ENCODE measurements at regions not wholly inside any gene's neighbourhood (a gene's known extent, or its start where the extent isn't known, plus 50 kb on each side); places are given as distances from the start of the nearest gene placed in this dataset.
"Not testable (repeated sequence)": the region's sequence is repeated elsewhere in the genome, so short reads cannot be mapped to it uniquely, and the experiment has no call there.

- no peak for FAIRE-seq
Measured at GRCh38 chr9:26142631-26143030, 464.4 kb upstream of the TUSC1 start.

- no peak for FAIRE-seq
Measured at GRCh38 chr9:26142201-26142600, 464.0 kb upstream of the TUSC1 start.

DNA sequence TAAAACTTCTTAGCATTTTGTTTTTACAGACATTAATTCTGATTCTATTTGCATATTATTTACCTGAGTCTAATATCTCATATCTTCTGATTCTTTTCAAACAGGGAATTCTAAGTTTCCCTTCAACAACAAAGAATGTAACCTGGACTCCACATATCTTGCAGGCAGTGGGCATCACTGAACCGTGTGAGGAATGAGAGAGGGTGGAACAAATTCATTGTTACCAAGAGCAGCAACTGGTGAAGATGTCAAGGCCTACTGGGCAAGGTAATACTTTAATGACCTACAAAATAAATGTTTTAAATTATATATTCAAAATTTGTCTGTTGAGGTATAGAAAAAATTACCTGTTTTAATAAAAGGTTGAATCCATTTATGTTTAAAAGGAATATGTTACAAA lies 455.3 kb upstream of the TUSC1 start:
- FAIRE-seq, result no peak

GRCh38 chr9:26132746-26133312 lies 454.6 kb upstream of the TUSC1 start:
- no peak for FAIRE-seq

DNA sequence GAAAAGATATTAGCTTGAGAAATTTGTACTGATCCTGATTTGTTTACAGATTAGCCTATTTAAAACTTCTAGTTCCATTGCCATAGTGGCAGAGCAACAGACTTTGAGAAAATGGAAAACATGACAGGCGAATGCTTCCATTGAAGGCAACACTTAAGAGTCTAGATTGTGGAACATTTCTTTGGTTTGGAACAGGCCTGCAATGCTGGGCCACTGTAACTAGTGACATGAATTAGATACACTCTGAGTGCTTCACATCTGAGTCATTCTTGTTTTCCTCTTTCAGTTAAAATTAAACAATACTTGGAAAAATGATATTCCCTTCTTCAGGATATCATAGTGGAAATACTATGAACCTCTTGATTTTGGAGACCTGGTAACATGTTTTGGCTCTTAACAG lies 453.6 kb upstream of the TUSC1 start:
- FAIRE-seq, result no peak

GRCh38 chr9:26129217-26129616 lies 451.0 kb upstream of the TUSC1 start:
- FAIRE-seq, result no peak

- FAIRE-seq, result no peak
Measured at GRCh38 chr9:26125693-26126092, 447.4 kb upstream of the TUSC1 start.

DNA sequence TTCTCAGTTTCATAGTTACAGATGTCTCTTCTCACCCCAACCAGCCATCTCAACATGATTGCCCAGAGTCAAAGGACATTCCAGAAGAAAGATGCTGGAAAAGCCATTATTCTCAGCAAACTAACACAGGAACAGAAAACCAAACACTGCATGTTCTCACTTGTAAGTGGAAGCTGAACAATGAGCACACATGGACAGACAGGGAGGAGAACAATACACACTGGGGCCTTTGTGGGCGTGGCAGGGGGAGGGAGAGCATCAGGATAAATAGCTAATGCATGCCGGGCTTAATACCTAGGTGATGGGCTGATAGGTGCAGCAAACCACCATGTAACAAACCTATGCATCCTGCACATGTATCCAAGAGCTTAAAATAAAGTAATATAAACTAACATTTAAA lies 437.8 kb upstream of the TUSC1 start:
- FAIRE-seq, result not testable (repeated sequence)

DNA sequence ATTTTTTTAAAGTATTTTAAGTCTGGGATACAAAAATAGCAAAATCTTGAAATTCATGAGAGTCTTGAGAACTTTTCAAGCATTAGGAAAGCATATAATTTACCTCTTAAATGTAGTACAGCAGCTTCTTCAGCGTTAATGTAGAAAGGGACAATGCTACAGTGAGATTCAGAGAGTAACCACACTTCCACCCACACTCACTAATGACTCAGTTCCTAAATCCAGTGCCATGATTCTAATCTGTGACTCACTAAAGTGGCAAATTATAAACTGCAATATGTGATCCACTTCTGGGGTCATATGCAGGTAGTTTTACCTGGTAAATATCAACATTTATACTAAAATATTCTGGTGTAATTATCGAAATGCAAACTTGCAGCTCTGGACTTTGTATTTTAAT lies 434.5 kb upstream of the TUSC1 start:
- FAIRE-seq, result no peak

- FAIRE-seq, result no peak
Measured at GRCh38 chr9:26086396-26086795, 408.2 kb upstream of the TUSC1 start.

GRCh38 chr9:26081847-26082246 lies 403.6 kb upstream of the TUSC1 start:
- no peak for FAIRE-seq

GRCh38 chr9:26078706-26079105 lies 400.5 kb upstream of the TUSC1 start:
- FAIRE-seq, result no peak

DNA sequence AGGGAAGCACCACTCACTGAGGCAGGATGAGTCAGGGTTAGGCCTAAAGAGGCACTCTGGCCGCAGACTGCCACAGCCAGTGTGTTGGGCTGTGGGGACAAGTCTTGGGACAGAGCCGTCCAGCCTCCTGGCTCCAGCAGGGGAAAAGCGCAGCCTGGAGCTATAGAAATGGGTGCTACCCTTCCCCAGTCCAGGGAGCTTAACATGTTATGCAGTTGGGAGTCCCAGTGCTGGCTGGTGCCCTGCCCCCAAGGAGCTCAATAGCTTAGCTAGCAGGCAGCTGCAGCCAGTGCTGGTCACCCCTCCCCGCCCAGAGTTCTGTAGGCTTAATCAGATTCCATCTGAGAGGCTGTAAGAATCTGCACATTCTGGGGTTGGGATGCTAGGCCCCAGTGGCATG lies 399.6 kb upstream of the TUSC1 start:
- no peak for FAIRE-seq

- no peak for FAIRE-seq
Measured at GRCh38 chr9:26067608-26068007, 389.4 kb upstream of the TUSC1 start.

- FAIRE-seq, result no peak
Measured at GRCh38 chr9:26066237-26066636, 388.0 kb upstream of the TUSC1 start.

GRCh38 chr9:26061948-26062575 lies 383.8 kb upstream of the TUSC1 start:
- no peak for FAIRE-seq

- FAIRE-seq, result no peak
Measured at GRCh38 chr9:26058111-26058895, 380.1 kb upstream of the TUSC1 start.

DNA sequence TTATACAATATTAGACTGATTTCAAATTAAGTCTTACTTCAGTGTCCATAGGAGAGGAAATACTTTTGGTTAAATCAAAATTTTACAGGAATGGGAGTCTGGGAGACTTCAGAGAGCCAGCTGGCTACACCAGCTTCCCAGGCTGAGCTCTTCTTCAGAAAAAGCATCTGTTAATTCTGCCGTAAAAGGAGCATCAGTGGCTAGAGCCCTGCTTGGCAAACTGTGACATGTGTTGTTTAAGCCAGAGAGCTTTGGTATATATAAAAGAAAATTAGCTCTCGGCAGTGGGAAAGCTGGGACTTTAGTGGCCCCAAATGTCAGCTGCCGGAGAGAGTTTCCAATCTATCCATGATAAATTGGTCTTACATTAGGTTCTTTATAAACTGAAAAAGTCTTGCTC lies 378.8 kb upstream of the TUSC1 start:
- FAIRE-seq, result no peak

GRCh38 chr9:26054600-26055520 lies 376.6 kb upstream of the TUSC1 start:
- FAIRE-seq, result no peak

DNA sequence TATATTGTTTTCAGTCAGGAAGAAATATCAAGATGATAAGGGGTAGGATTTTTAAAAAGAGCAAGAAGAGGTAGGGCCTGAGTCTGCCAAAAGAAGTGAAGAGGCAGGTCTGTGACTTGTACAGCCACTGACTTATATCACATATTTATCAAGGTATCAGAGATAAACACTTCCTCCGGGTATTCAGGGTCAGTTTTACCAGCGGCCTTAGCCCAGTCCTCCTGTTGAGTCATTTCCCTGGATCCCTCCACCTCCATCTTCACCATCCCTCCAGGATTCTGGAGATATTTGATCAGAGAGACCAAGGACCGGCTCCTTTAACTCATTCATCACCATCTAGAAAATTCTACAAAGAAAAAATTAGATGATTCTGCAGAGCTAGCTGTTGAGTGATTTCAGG lies 375.7 kb upstream of the TUSC1 start:
- no peak for FAIRE-seq

- no peak for FAIRE-seq
Measured at GRCh38 chr9:26043431-26043830, 365.2 kb upstream of the TUSC1 start.

DNA sequence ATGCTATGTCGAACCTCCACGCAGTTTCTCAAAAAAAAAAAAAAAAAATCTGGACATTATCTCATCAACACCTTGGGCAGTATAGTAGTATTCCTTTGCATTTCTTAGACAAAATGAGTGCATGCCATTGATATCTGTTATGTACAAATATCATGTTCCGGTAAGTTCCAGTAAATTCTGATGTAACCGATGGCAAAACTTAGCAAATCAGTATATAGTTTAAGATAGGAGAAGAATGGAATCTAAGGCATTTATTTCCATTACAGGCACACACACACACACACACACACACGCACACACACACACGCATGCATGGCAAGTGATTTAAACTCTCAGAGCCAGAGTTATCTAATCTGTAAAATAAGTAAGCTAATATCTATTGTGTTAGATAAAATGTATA lies 356.5 kb upstream of the TUSC1 start:
- FAIRE-seq, result no peak

- no peak for FAIRE-seq
Measured at GRCh38 chr9:26033336-26033735, 355.1 kb upstream of the TUSC1 start.

Data from colon (tissue), 2 donors.